ENCODE measurements at regions not wholly inside any gene's neighbourhood (a gene's known extent, or its start where the extent isn't known, plus 50 kb on each side); places are given as distances from the start of the nearest gene placed in this dataset.
A peak's percentile ranks its signal among the peaks of the same experiment; 100 is the strongest.

- peaks cover 51% of the 10 kb centered on the region for H3K4me1 ChIP-seq
- POLR2A ChIA-PET, result interaction anchor here (0.6 kb wide), 1 partner anchor 167 kb away, joined by 5 read pairs; no protein-coding TSS in a partner anchor
These were observed 168.6 kb downstream of the ETAA1 start for GRCh38 chr2:67565761-67566160.

GRCh38 chr2:67566285-67566684, 169.2 kb downstream of the ETAA1 start:
- TF ChIP-seq GATA3 (IDR thresholded peaks at IDR 0.05; ENCODE audit: borderline replicate concordance) (no peak; the same call in 1 of the 2 replicates), SREBF2 (IDR thresholded peaks at IDR 0.05) (no peak), EP300 (IDR thresholded peaks at IDR 0.05) (0 out of 5 replicates have a peak, but pooled peaks of 1 of the 2 experiments have one; percentile 17)
- no peak for ATAC-seq
- CTCF ChIA-PET, result interaction anchor here (0.8 to 1.0 kb wide), 2 partner anchors 8 to 84 kb away, joined by 3 to 4 read pairs; no protein-coding TSS in a partner anchor
- peaks cover 48% of the 10 kb centered on the region for H3K4me1 ChIP-seq
- peak overlapping the region; percentile 24 for H3K4me2 ChIP-seq
- no peak overlapping the region for H3K4me3 ChIP-seq
- peak overlapping the region; percentile 64 to 84 for H3K27ac ChIP-seq
- POLR2A ChIA-PET, result no interaction called here
- peak in 1 of 2 experiments; percentile 52 for DNase-seq (ENCODE audit: low read depth in 1 of 2, low spot score in 1 of 2)
- peaks cover 17% of the 10 kb centered on the region for H3K9me3 ChIP-seq
- FAIRE-seq, result no peak

More at GRCh38 chr2:67565761-67566160, 168.6 kb downstream of the ETAA1 start:
- Histone ChIP-seq H3K9me3 (peaks cover 12% of the 10 kb centered on the region), H3K4me3 (no peak overlapping the region), H3K27ac (peak overlapping the region; percentile 64 to 84; a peak in 5 of 6 replicates), H3K4me2 (peak overlapping the region; percentile 24; the same call in 1 of the 3 replicates)
- FAIRE-seq (peak; percentile 59), ATAC-seq (no peak), DNase-seq (ENCODE audit: low read depth in 1 of 2, low spot score in 1 of 2) (peak in 1 of 2 experiments; percentile 54)
- WGBS (ENCODE audit: missing lambda C conversion rate), result 49% methylated on average over 6 of the region's 6 CpGs
- TF ChIP-seq EP300 (IDR thresholded peaks at IDR 0.05) (no peak), HDAC2 (IDR thresholded peaks at IDR 0.05) (no peak), HMGXB4 (CRISPR knock-in tag; IDR thresholded peaks at IDR 0.05; ENCODE audit: borderline replicate concordance) (no peak), KDM1A (IDR thresholded peaks at IDR 0.05; ENCODE audit: low read depth) (no peak), CEBPB (IDR thresholded peaks at IDR 0.05) (no peak), REST (IDR thresholded peaks at IDR 0.05) (no peak), JUNB (IDR thresholded peaks at IDR 0.05) (no peak), PHF8 (IDR thresholded peaks at IDR 0.05; ENCODE audit: borderline replicate concordance, low read depth) (no peak), ZNF302 (CRISPR knock-in tag; IDR thresholded peaks at IDR 0.05) (no peak), RARB (CRISPR knock-in tag; IDR thresholded peaks at IDR 0.05) (no peak)
- CTCF ChIA-PET, result interaction anchor here (0.8 kb wide), 1 partner anchor 9 kb away, joined by 3 read pairs; no protein-coding TSS in a partner anchor

- FAIRE-seq, result no peak
- H3K9me3 ChIP-seq, result peaks cover 20% of the 10 kb centered on the region
- no peak overlapping the region for H3K4me3 ChIP-seq
- peaks cover 52% of the 10 kb centered on the region for H3K4me1 ChIP-seq
- ChIA-PET CTCF (interaction anchor here (1.0 kb wide), 1 partner anchor 84 kb away, joined by 4 read pairs; no protein-coding TSS in a partner anchor), POLR2A (no interaction called here)
- no peak for DNase-seq (ENCODE audit: low read depth in 1 of 2, low spot score in 1 of 2)
- peak overlapping the region; percentile 64 to 84 for H3K27ac ChIP-seq
- no peak for TF ChIP-seq ATOH8 (CRISPR knock-in tag; IDR thresholded peaks at IDR 0.05; ENCODE audit: low read depth)
- TF ChIP-seq EHMT2 (IDR thresholded peaks at IDR 0.05; ENCODE audit: low read depth), result no peak
- TF ChIP-seq SREBF2 (IDR thresholded peaks at IDR 0.05), result no peak
- TF ChIP-seq ZNF302 (CRISPR knock-in tag; IDR thresholded peaks at IDR 0.05), result no peak
- TF ChIP-seq USF2 (IDR thresholded peaks at IDR 0.05), result no peak
- TF ChIP-seq HMGXB4 (CRISPR knock-in tag; IDR thresholded peaks at IDR 0.05; ENCODE audit: borderline replicate concordance), result no peak
- no peak for TF ChIP-seq NR3C1 (IDR thresholded peaks at IDR 0.05)
- no peak for TF ChIP-seq ZC3H11A (IDR thresholded peaks at IDR 0.05)
- WGBS (ENCODE audit: missing lambda C conversion rate), result 44% methylated on average over 5 of the region's 5 CpGs
- 0 out of 6 replicates have a peak, but pooled peaks of 1 of the 2 experiments have one; percentile 36 for ATAC-seq
- 0 out of 3 replicates have a peak overlapping the region, but pooled peaks have one; percentile 24 for H3K4me2 ChIP-seq
These were observed 170.0 kb downstream of the ETAA1 start for GRCh38 chr2:67566958-67567635.
